Chondrocyte (in vitro differentiated cells): ENCODE measurements at regions not wholly inside any gene's neighbourhood (a gene's known extent, or its start where the extent isn't known, plus 50 kb on each side); places are given as distances from the start of the nearest gene placed in this dataset.

Experiments
- DNase-seq: peaks from one replicate; pipeline ENCODE4 v3.0.0; 2021; ENCODE audit warnings: mixed read lengths, low spot score
- H3K27ac Mint-ChIP-seq: one replicate; pipeline ENCODE4 v1.8.0; 2021; ENCODE audit warnings: mild to moderate bottlenecking, moderate library complexity, mixed read lengths; ENCODE audit not compliant: unreplicated experiment
- H3K27me3 Mint-ChIP-seq: 2 replicates; pipeline ENCODE4 v1.8.0; 2021; ENCODE audit warnings: low read depth, mixed read lengths
- H3K36me3 Mint-ChIP-seq: 2 replicates; pipeline ENCODE4 v1.8.0; 2021; ENCODE audit warnings: low read depth, mixed read lengths
- H3K4me1 Mint-ChIP-seq: 2 replicates; pipeline ENCODE4 v1.8.0; 2021; ENCODE audit warnings: low read depth, mild to moderate bottlenecking, mixed read lengths
- H3K4me3 Mint-ChIP-seq: one replicate; pipeline ENCODE4 v1.8.0; 2021; ENCODE audit warnings: mild to moderate bottlenecking, moderate library complexity, mixed read lengths; ENCODE audit not compliant: unreplicated experiment
- H3K9me3 Mint-ChIP-seq: 2 replicates; pipeline ENCODE4 v1.8.0; 2021; ENCODE audit warnings: low read depth, mixed read lengths
- TF ChIP-seq, protein P1 (sequence below): fragments of 200-600 bp; sonication (generic); IDR thresholded peaks from 2 replicates; pipeline ENCODE4 v1.5.0; 2021; ENCODE audit warnings: antibody characterized with exemption, mild to moderate bottlenecking, moderate library complexity

DNA sequence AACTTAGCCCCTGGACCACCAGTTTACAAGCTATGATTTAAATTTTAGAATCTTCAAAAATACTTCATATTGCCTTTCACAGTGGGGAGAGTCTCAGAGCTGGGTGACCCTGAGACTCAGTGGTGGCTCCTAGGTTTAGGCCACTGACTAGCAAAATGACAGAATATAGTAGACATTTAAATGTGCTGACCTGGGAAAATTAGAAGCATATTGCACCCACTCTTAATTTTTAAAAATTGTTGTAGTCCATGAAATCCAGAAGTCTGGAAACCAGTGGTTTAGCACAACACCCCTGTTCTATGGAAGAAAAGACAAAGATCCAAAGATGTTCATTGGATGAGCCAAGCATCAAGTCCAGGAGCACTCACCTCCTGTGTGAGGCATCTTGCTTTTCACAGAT lies 75.0 kb upstream of the PAPPA start:
- TF ChIP-seq, protein P1, sequence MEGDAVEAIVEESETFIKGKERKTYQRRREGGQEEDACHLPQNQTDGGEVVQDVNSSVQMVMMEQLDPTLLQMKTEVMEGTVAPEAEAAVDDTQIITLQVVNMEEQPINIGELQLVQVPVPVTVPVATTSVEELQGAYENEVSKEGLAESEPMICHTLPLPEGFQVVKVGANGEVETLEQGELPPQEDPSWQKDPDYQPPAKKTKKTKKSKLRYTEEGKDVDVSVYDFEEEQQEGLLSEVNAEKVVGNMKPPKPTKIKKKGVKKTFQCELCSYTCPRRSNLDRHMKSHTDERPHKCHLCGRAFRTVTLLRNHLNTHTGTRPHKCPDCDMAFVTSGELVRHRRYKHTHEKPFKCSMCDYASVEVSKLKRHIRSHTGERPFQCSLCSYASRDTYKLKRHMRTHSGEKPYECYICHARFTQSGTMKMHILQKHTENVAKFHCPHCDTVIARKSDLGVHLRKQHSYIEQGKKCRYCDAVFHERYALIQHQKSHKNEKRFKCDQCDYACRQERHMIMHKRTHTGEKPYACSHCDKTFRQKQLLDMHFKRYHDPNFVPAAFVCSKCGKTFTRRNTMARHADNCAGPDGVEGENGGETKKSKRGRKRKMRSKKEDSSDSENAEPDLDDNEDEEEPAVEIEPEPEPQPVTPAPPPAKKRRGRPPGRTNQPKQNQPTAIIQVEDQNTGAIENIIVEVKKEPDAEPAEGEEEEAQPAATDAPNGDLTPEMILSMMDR, result no peak
- H3K4me1 Mint-ChIP-seq, result no peaks in the 10 kb centered on the region
- H3K4me3 Mint-ChIP-seq, result no peak overlapping the region
- H3K36me3 Mint-ChIP-seq, result no peaks in the 10 kb centered on the region
- no peak overlapping the region for H3K27ac Mint-ChIP-seq
- H3K9me3 Mint-ChIP-seq, result no peaks in the 10 kb centered on the region
- no peak for DNase-seq
- H3K27me3 Mint-ChIP-seq, result no peaks in the 10 kb centered on the region

DNA sequence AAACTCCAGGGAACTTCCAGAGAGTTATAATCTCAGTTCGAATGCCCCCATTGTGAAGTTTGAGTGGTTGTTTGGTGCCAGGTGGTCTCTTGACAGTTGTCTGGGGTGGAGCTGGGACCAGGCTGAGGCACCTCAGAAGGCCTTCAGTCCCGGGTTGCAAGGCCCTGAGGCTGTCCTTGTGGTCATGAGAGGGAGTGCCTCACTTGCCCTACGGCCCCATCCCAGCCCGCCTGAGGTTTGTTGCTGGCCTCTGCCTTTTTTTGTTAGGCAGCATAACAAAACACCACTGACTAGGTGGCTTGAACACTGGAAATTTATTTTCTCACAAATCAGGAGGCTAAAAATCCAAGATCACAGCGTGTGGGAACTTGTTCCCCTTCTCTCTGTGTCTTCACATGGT lies 73.0 kb upstream of the PAPPA start:
- Mint-ChIP-seq H3K36me3 (no peaks in the 10 kb centered on the region), H3K4me1 (peaks cover 6% of the 10 kb centered on the region), H3K27me3 (no peaks in the 10 kb centered on the region)

DNA sequence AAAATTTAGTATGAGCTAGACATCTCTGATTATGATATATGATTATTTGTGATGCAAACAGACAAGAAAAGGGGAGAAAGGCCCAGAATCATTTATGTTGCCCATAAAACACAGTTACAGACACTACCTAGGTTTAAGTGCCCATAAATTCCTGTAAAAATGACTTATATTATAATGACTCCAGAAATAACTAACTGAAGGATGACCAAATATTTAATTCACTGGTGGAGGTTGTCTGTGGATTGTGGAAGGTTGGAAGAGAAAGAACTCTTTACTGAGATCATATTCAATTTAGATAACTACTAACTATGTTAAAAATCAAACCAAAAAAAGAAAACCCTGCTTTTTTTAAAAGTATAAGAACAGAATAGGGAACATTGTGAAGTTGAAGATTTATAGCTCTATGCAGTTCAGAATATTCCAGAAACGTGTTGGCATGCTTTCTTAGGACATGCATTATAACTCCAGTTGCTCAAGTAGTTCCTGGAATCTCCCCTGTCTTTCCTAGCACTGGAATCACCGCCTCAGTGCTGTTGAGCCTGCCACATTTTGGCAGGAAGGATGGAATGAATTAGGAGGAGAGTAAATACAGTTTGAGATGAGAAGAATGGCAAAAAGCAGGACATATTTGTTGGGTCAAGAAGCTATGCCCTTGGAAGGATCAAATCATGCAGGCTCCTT lies 72.0 kb upstream of the PAPPA start:
- DNase-seq, result no peak
- H3K4me1 Mint-ChIP-seq, result peaks cover 6% of the 10 kb centered on the region
- TF ChIP-seq, protein P1, result no peak
- no peak overlapping the region for H3K27ac Mint-ChIP-seq
- no peaks in the 10 kb centered on the region for H3K36me3 Mint-ChIP-seq
- no peaks in the 10 kb centered on the region for H3K9me3 Mint-ChIP-seq
- H3K4me3 Mint-ChIP-seq, result no peak overlapping the region
- no peaks in the 10 kb centered on the region for H3K27me3 Mint-ChIP-seq

More for the DNA sequence above, 73.0 kb upstream of the PAPPA start:
- H3K27ac Mint-ChIP-seq, result no peak overlapping the region
- peak; percentile 71 for DNase-seq
- H3K4me3 Mint-ChIP-seq, result no peak overlapping the region
- no peaks in the 10 kb centered on the region for H3K9me3 Mint-ChIP-seq
- TF ChIP-seq, protein P1, result no peak

DNA sequence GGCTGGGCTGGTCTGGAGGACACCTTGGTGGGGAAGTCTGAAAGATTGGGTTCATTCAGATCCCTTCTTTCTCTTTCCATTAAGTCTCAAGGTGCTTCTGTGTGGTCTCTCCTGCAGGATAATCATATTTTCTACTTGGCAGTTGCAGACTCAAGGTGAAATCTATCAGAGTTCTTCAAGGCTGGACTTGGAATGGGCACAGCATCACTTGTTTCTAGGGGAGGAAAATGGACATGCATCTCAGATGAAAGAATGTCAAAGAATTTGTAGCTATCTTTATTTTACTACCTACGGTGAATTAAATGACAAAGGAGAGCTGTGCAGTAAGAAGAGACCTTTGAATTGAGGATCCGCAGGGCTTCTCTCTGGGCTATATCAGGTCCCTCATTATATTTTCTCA lies 69.8 kb upstream of the PAPPA start:
- TF ChIP-seq, protein P1, result no peak
- no peaks in the 10 kb centered on the region for H3K27me3 Mint-ChIP-seq
- no peak overlapping the region for H3K4me3 Mint-ChIP-seq
- H3K9me3 Mint-ChIP-seq, result no peaks in the 10 kb centered on the region
- H3K27ac Mint-ChIP-seq, result no peak overlapping the region
- H3K36me3 Mint-ChIP-seq, result no peaks in the 10 kb centered on the region
- no peak for DNase-seq
- H3K4me1 Mint-ChIP-seq, result peaks cover 22% of the 10 kb centered on the region

DNA sequence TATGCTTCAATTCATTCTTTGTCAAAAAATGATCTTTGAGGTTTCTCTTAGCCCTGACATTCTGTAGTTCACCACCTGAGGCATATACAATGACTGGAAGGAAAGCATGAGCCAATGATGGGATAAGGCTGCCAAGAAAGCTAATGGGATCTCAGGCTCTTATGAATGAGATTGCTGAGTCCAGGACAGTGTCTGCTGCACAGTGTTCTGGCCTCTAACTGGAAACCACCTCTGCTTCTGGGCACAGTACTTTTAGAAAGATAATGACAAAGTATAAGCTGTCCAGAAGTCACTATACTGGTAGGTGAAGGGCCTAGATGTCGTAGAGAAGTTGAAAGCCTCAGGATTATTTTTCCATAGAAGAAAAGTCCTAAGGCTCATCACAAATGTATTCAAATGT lies 69.1 kb upstream of the PAPPA start:
- Mint-ChIP-seq H3K36me3 (no peaks in the 10 kb centered on the region), H3K4me1 (peaks cover 23% of the 10 kb centered on the region), H3K4me3 (no peak overlapping the region), H3K27ac (no peak overlapping the region), H3K27me3 (no peaks in the 10 kb centered on the region), H3K9me3 (no peaks in the 10 kb centered on the region)
- no peak for DNase-seq
- TF ChIP-seq, protein P1, result no peak
